ENCODE measurements at regions not wholly inside any gene's neighbourhood (a gene's known extent, or its start where the extent isn't known, plus 50 kb on each side); places are given as distances from the start of the nearest gene placed in this dataset.

GRCh38 chr3:117962750-117963149 is 1071.9 kb downstream of the IGSF11 start:
- ATAC-seq = no peak
- DNase-seq = no peak

- ATAC-seq (no peak), DNase-seq (no peak)
These were observed 1070.8 kb downstream of the IGSF11 start for GRCh38 chr3:117963858-117964257.

GRCh38 chr3:117964814-117965213 is 1069.8 kb downstream of the IGSF11 start:
- no peak for DNase-seq
- no peak for ATAC-seq

GRCh38 chr3:117977504-117978228 is 1057.0 kb downstream of the IGSF11 start:
- DNase-seq (no peak), ATAC-seq (no peak)

GRCh38 chr3:117979466-117979865 is 1055.2 kb downstream of the IGSF11 start:
- DNase-seq (no peak), ATAC-seq (no peak)

- DNase-seq (no peak), ATAC-seq (no peak)
These were observed 1047.4 kb downstream of the IGSF11 start for GRCh38 chr3:117987256-117987655.

GRCh38 chr3:117989982-117990381 is 1044.7 kb downstream of the IGSF11 start:
- ATAC-seq (no peak), DNase-seq (no peak)

- ATAC-seq (no peak), DNase-seq (no peak)
These were observed 1044.0 kb downstream of the IGSF11 start for GRCh38 chr3:117990627-117991026.

GRCh38 chr3:117995842-117996437 is 1038.7 kb downstream of the IGSF11 start:
- no peak for DNase-seq
- no peak for ATAC-seq

GRCh38 chr3:117997201-117998049 is 1037.2 kb downstream of the IGSF11 start:
- ATAC-seq (peak; percentile 75), DNase-seq (peak; percentile 62)

- DNase-seq (no peak), ATAC-seq (no peak)
These were observed 1036.6 kb downstream of the IGSF11 start for GRCh38 chr3:117998071-117998470.

GRCh38 chr3:118000219-118000618 is 1034.4 kb downstream of the IGSF11 start:
- DNase-seq = no peak

GRCh38 chr3:118001380-118001779 is 1033.3 kb downstream of the IGSF11 start:
- ATAC-seq = no peak
- DNase-seq = no peak

More at GRCh38 chr3:118000219-118000618, 1034.4 kb downstream of the IGSF11 start:
- ATAC-seq = no peak

- no peak for DNase-seq
- no peak for ATAC-seq
These were observed 1022.7 kb downstream of the IGSF11 start for GRCh38 chr3:118011910-118012309.

GRCh38 chr3:118029049-118029448 is 1005.6 kb downstream of the IGSF11 start:
- DNase-seq (no peak), ATAC-seq (no peak)

- ATAC-seq (no peak), DNase-seq (no peak)
These were observed 998.4 kb downstream of the IGSF11 start for GRCh38 chr3:118036215-118036614.

- DNase-seq = no peak
- ATAC-seq = no peak
These were observed 979.3 kb downstream of the IGSF11 start for GRCh38 chr3:118055381-118055780.

GRCh38 chr3:118057086-118057485 is 977.6 kb downstream of the IGSF11 start:
- no peak for DNase-seq
- ATAC-seq = no peak

- no peak for ATAC-seq
- DNase-seq = no peak
These were observed 975.5 kb downstream of the IGSF11 start for GRCh38 chr3:118059096-118059495.

GRCh38 chr3:118067439-118067838 is 967.2 kb downstream of the IGSF11 start:
- DNase-seq (no peak), ATAC-seq (no peak)

GRCh38 chr3:118075873-118076272 is 958.8 kb downstream of the IGSF11 start:
- ATAC-seq (no peak), DNase-seq (no peak)

- DNase-seq = no peak
- no peak for ATAC-seq
These were observed 957.3 kb downstream of the IGSF11 start for GRCh38 chr3:118077332-118077731.

GRCh38 chr3:118080889-118081288 is 953.8 kb downstream of the IGSF11 start:
- no peak for DNase-seq
- no peak for ATAC-seq
